OCI-LY1 (cell line): ENCODE measurements at regions not wholly inside any gene's neighbourhood (a gene's known extent, or its start where the extent isn't known, plus 50 kb on each side); places are given as distances from the start of the nearest gene placed in this dataset.

ENCODE experiments used
- CTCF ChIP-seq: fragments of 200-600 bp; sonication (generic), shearing (Covaris generic); IDR thresholded peaks from 2 replicates; pipeline ENCODE4 v1.5.1; 2017; ENCODE audit warnings: mild to moderate bottlenecking, antibody characterized with exemption, low read length, moderate library complexity, mixed read lengths
- EZH2 ChIP-seq: fragments of 200-600 bp; sonication (generic), shearing (Covaris generic); IDR thresholded peaks from 2 replicates; pipeline ENCODE4 v1.8.0; 2017; ENCODE audit warnings: borderline replicate concordance, mixed run types, mild to moderate bottlenecking, antibody characterized with exemption, low read length, moderate library complexity, mixed read lengths

- TF ChIP-seq CTCF (no peak), EZH2 (no peak)
Observed at GRCh38 chr21:14787312-14787711, 241.2 kb upstream of the SAMSN1 start.
